ENCODE measurements at regions not wholly inside any gene's neighbourhood (a gene's known extent, or its start where the extent isn't known, plus 50 kb on each side); places are given as distances from the start of the nearest gene placed in this dataset.

DNA sequence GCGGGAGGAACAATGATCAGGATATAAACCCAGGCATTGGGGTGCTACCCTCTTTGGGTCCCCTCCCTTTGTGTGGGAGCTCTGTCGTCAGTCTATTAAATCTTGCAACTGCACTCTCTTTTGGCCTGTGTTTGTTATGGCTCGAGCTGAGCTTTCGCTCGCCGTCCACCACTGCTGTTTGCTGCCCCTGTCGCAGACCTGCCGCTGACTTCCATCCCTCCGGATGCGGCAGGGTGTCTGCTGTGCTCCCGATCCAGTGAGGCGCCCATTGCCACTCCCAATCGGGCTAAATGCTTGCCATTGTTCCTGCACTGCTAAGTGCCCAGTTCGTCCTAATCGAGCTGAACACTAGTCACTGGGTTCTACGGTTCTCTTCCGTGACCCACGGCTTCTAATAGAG, 1443.7 kb upstream of the CADM2 start:
- TF ChIP-seq, protein P1, sequence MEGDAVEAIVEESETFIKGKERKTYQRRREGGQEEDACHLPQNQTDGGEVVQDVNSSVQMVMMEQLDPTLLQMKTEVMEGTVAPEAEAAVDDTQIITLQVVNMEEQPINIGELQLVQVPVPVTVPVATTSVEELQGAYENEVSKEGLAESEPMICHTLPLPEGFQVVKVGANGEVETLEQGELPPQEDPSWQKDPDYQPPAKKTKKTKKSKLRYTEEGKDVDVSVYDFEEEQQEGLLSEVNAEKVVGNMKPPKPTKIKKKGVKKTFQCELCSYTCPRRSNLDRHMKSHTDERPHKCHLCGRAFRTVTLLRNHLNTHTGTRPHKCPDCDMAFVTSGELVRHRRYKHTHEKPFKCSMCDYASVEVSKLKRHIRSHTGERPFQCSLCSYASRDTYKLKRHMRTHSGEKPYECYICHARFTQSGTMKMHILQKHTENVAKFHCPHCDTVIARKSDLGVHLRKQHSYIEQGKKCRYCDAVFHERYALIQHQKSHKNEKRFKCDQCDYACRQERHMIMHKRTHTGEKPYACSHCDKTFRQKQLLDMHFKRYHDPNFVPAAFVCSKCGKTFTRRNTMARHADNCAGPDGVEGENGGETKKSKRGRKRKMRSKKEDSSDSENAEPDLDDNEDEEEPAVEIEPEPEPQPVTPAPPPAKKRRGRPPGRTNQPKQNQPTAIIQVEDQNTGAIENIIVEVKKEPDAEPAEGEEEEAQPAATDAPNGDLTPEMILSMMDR (conservative IDR thresholded peaks at IDR 0.05; ENCODE audit: low read depth, low read length), result no peak
- TF ChIP-seq EZH2phosphoT487 (IDR thresholded peaks at IDR 0.05; ENCODE audit: borderline replicate concordance, low read length), result no peak
